ENCODE measurements at regions not wholly inside any gene's neighbourhood (a gene's known extent, or its start where the extent isn't known, plus 50 kb on each side); places are given as distances from the start of the nearest gene placed in this dataset.

DNA sequence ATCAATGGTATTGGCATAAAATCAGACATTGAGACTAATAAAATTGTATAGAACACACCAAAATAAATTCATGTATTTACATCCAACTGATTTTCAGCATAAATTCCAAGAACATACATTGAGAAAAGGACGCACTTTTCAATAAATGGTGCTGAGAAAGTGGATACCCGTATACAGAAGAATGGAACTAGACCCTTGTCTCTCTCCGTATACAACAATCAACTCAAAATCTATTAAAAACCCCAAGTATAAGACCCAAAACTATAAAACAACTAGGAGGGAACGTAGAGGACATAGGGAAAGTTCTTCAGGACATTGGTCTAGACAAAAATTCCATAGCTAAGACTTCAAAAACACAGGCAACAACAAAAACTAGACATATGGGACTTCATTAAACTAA, 97.4 kb downstream of the GGTLC2 start:
- H3K4me3 ChIP-seq (ENCODE audit: low read length), result no peak overlapping the region
- intact Hi-C loops (cut with micrococcal nuclease), result no loop called here
- 97% methylated on average over 4 of the region's 4 CpGs for WGBS (ENCODE audit: insufficient coverage)
- Mint-ChIP-seq H3K4me1 (peaks cover 40 to 42% of the 10 kb centered on the region in 2 donors), H3K36me3 (no peaks in the 10 kb centered on the region), H3K9me3 (no peaks in the 10 kb centered on the region), H3K4me3 (no peak overlapping the region), H3K27ac (no peak overlapping the region), H3K27me3 (ENCODE audit: low read depth in 2 of 2) (peaks cover 0 to 8% of the 10 kb centered on the region in 2 donors)
- no peaks in the 10 kb centered on the region for H3K36me3 ChIP-seq (ENCODE audit: control insufficient read depth, insufficient read depth, low read length)
- DNase-seq (no peak), ATAC-seq (no peak)
- TF ChIP-seq CTCF (IDR thresholded peaks at IDR 0.05), result no peak
- peaks cover 51% of the 10 kb centered on the region for H3K4me1 ChIP-seq (ENCODE audit: control insufficient read depth, insufficient read depth, low read length)
- H3K9me3 ChIP-seq (ENCODE audit: control insufficient read depth, insufficient read depth, low read length), result no peaks in the 10 kb centered on the region
- no peak overlapping the region for H3K27ac ChIP-seq (ENCODE audit: low read length)
- H3K27me3 ChIP-seq (ENCODE audit: control insufficient read depth, insufficient read depth, low read length), result no peaks in the 10 kb centered on the region

DNA sequence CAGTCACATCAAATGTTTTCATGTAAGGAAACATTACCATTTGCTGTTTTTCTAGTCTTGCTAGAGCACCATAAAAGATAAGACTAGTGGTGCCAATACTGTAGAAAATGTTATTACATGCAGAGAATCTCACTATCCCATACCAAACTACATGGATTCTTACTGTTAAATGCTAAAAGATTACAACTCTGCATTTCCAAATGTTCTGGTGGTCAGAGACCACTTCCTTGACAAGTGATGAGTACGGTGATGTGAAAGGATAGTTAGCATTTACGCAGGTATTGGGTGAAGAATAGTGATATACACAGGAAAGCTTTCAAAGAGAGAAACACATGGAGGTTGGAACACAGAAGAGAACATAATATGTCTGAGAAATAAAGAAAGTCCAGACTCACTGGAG, 98.2 kb downstream of the GGTLC2 start:
- Mint-ChIP-seq H3K4me1 (peaks cover 41 to 43% of the 10 kb centered on the region in 2 donors), H3K4me3 (no peak overlapping the region), H3K27me3 (ENCODE audit: low read depth in 2 of 2) (peaks cover 0 to 8% of the 10 kb centered on the region in 2 donors), H3K36me3 (no peaks in the 10 kb centered on the region), H3K27ac (no peak overlapping the region), H3K9me3 (no peaks in the 10 kb centered on the region)
- no peak for ATAC-seq
- no peak for DNase-seq
- no peak overlapping the region for H3K4me3 ChIP-seq (ENCODE audit: low read length)
- intact Hi-C loops (cut with micrococcal nuclease), result no loop called here
- no peaks in the 10 kb centered on the region for H3K36me3 ChIP-seq (ENCODE audit: control insufficient read depth, insufficient read depth, low read length)
- TF ChIP-seq CTCF (IDR thresholded peaks at IDR 0.05), result no peak
- H3K9me3 ChIP-seq (ENCODE audit: control insufficient read depth, insufficient read depth, low read length), result no peaks in the 10 kb centered on the region
- H3K27ac ChIP-seq (ENCODE audit: low read length), result no peak overlapping the region
- H3K27me3 ChIP-seq (ENCODE audit: control insufficient read depth, insufficient read depth, low read length), result no peaks in the 10 kb centered on the region
- H3K4me1 ChIP-seq (ENCODE audit: control insufficient read depth, insufficient read depth, low read length), result peaks cover 53% of the 10 kb centered on the region
- WGBS (ENCODE audit: insufficient coverage), result 57% methylated on average over 2 of the region's 2 CpGs

DNA sequence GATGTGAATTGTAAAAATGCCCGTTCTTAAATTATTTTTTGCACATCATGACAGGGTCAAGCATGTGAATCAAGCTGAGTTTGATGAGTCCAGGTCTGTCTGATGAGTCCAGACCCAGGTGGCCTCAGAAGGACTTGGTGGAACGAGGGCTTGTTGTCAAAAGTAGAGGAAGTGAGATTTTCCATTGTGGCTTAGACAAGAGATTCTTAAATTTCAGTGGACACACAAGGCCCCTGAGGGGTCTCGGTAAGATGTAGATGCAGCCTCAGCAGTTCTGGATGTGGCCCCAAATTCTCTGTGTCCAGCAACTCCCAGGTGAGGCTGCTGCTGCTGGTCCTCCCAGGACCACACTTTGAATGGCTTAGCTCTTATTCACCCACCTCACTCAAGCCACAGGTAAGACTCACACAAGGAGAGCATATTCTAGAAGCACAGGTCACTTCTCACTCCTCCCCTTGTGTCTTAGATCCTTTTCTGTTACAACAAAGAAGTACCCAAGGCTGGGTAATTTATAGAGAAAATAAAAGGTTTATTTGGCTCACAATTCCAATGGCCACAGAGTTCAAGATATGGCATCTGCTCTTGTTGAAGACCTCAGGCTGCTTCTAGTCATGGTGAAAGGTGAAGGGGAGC, 98.8 kb downstream of the GGTLC2 start:
- Histone ChIP-seq H3K27ac (ENCODE audit: low read length) (no peak overlapping the region), H3K4me1 (ENCODE audit: control insufficient read depth, insufficient read depth, low read length) (peaks cover 53% of the 10 kb centered on the region), H3K4me3 (ENCODE audit: low read length) (no peak overlapping the region), H3K36me3 (ENCODE audit: control insufficient read depth, insufficient read depth, low read length) (no peaks in the 10 kb centered on the region), H3K27me3 (ENCODE audit: control insufficient read depth, insufficient read depth, low read length) (no peaks in the 10 kb centered on the region), H3K9me3 (ENCODE audit: control insufficient read depth, insufficient read depth, low read length) (no peaks in the 10 kb centered on the region)
- no peak for DNase-seq
- no peak for TF ChIP-seq CTCF (IDR thresholded peaks at IDR 0.05)
- H3K4me1 Mint-ChIP-seq, result peaks cover 44 to 46% of the 10 kb centered on the region in 2 donors
- H3K36me3 Mint-ChIP-seq, result no peaks in the 10 kb centered on the region
- H3K9me3 Mint-ChIP-seq, result no peaks in the 10 kb centered on the region
- no peak overlapping the region for H3K4me3 Mint-ChIP-seq
- no peak overlapping the region for H3K27ac Mint-ChIP-seq
- H3K27me3 Mint-ChIP-seq (ENCODE audit: low read depth in 2 of 2), result peaks cover 0 to 8% of the 10 kb centered on the region in 2 donors
- intact Hi-C loops (cut with micrococcal nuclease), result no loop called here
- no peak for ATAC-seq
- WGBS (ENCODE audit: insufficient coverage), result 71% methylated on average over 3 of the region's 3 CpGs
